HS-5 (cell line): ENCODE measurements at regions not wholly inside any gene's neighbourhood (a gene's known extent, or its start where the extent isn't known, plus 50 kb on each side); places are given as distances from the start of the nearest gene placed in this dataset.
A peak's percentile ranks its signal among the peaks of the same experiment; 100 is the strongest.
"Not testable (repeated sequence)": the region's sequence is repeated elsewhere in the genome, so short reads cannot be mapped to it uniquely, and the experiment has no call there.

Source experiments
- DNase-seq: peaks from one replicate; pipeline ENCODE4 v3.0.0-alpha.2; 2012; ENCODE audit warnings: low read depth

DNA sequence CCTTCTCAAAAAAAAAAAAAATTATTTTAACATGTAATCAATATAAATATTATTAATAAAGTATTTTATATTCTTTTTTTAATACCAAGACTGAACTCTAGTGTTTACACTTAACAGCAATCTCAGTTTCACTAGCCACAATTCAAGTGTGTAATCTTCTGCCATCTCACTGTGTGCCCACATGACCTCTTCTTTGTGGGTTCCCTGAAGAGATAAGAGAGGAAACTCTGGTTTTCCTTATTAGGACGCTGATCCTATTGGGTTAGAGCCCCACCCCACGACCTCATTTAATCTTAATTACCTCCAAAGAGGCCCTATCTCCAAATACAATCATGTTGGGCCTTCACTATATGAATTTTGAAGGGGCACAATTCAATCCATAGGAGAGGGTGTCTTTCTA lies 177.6 kb downstream of the STK31 start:
- DNase-seq, result no peak

DNA sequence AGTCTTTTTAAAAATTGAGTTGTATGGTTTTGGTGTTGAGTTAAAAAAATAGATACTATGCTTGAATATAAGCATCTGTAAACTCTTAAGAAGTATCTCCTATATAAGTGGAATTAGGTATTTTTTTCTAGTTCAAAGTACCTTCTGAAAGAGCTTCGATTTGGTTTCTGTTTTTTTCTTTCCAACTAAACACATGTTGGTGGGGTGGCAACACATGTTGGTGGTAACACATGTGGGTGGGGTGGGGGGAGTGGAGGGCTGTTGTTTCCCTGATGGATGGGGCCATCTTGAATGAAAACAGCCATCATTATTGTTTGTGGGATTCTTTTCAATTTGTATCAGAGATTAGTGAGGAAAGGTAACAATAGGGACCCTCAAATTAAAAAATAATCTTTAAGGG lies 178.9 kb downstream of the STK31 start:
- DNase-seq, result no peak

DNA sequence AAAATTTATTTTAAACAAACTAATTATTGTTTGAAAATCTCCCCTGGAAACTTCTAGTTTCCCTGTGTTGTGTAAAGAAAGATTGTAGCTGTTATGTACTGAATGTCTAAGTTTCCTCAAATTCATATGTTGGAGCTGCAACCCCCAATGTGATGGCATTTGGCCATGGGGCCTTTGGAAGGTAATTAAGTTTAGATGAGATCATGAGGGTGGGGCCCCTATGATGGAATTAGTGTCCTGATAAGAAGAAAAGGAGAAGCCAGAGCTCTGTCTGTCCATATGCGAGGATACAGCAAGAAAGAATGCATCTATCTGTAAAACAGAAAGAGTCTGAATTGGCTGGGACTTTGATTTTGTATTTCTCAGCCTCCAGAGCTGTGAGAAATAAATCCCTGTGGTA lies 179.5 kb downstream of the STK31 start:
- no peak for DNase-seq

DNA sequence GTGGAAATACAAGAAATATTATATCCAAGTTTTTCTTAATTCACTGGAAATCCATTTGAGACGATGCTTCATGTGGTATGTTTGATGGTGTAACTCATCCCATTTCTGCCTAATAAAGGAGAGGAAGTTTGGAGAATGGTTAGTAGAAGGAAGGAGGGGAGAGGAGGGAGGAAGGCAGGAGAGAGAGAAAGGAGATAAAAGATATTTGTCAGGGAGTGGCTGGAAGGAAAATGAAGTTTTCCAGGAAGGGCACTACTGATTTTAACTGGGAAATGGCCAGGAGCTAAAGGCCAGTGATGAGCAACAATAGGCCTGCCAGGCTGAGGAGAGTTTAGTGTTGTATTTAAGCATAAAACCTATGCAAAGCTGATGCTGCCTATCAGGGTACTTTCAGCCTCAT lies 182.0 kb downstream of the STK31 start:
- DNase-seq, result no peak

DNA sequence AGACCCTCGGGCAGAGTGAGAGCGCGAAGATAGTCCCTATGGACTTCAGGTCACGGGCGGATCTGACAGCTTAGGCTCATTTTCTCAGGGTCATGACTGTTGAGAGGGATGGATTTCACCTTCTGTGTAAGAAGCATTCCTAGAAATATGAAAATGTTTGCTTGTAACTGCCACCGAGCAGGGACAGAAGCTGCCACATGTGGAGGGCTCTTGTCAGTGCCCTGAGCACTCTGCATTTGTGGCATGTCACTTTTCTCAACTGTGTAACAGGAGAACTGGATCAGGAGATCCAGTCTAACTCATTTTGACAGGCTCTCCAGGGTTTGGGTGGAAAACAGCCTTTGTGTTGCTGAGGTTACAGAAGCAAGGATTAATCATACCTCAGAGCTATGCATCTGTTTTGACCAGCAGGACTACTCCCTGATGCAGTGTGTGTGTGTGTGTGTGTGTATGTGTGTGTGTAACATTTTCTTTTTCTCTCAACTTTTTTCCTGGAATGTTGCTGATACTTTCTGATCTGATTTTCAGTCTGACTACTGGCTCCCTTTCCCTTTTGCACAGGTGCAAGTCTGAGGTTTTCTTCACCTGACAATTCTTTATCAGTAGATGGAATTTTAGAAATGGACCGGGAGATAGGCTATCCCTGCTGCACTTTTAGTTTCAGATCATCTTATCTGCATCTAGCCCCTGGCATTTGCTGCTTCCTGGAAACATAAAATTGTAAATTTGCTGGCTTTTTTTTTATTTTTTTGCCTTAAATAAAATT lies 183.3 kb downstream of the STK31 start:
- no peak for DNase-seq

DNA sequence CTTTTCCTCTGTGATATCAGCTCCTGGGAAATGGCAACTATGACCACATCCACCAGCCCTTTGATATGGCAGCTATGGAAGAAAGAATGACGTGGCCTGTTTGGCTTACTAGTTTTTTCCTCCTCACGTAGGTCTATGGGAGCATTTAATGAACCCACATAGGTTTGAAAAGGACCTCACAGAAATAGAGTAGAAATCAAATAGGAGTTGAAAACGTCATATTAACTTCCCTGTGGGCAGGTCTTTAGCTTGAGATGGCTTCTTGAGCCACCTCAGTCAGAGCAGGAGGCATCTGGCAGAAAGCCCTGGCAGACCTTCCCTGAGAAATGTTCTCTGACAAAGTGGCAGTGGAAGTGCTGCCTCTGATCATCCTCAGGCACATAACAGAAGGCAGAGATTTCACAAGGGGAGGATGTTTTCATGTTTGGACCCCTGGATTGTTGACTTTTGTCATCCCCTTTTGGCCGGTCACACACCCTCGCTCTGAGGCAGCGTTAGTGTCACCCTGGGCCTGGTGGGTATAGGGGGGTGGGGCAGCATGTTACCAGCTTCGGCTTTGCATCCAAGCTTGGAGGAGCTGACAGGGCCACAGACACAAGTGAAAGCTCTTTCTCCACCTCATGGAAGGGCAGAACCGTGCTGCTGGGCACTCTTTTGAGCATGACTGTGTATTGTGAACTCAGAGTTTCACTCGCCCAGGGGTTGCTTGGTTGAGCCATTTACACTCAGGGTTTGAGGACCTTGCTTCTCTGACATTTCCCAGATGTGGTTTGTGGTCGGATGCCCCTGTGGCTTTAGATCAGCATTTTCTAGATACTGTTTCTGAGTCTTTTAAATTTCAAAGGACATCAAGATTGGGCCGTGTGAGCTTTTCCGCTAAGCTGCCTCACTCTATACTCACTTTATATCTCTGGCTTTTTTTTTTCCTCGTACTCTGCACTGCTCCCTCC lies 184.2 kb downstream of the STK31 start:
- no peak for DNase-seq

DNA sequence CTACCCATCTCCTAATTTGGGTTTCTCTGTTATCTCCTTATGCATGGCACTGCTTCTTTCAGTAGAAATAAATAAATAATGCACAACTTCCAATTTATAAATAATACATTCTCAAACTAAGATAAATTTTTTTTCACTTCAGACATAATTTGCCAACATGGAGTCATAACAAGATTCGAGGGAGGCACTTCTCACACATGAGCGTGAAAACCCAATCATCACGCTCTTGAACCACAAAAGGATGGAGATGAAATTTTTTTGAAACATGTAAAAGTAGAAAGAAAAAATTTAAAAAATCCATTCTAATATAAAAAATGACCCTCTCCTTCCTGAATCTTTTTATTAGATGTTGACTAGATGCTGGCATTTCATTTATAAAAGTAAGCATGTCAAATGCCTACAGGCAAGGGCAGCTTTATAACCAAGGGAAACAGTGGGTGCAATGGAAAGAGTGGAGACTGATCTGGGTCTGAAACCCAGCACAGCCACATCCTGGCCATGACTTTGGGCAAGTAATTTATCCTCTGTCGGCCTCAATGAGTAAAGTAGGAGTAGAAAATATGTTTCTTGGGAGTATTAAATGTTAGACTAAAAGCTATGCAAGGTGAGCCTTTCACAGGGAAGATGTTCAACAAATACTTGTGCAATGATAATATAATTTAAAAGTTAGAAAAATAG lies 185.0 kb downstream of the STK31 start:
- DNase-seq, result no peak

DNA sequence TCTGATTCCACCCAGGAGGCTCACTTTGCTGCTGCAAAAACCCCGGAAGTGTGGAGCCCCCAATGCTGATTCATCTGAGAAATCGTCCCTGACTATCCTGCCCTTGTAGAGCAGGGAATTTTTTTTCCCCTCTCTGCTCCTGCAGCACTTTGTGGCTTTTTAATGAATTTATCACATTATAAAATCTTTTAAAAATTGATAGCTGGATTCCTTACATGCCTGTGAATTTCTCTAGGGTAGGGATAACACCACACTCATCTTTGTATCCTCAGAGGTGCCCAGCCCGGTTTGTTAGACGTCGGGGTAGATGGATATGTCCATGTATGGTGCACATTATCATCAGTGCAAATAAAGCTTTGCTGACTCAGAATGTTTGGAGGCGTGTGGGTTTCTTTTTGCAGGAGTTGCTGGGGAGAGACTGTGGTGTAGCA lies 185.7 kb downstream of the STK31 start:
- no peak for DNase-seq

DNA sequence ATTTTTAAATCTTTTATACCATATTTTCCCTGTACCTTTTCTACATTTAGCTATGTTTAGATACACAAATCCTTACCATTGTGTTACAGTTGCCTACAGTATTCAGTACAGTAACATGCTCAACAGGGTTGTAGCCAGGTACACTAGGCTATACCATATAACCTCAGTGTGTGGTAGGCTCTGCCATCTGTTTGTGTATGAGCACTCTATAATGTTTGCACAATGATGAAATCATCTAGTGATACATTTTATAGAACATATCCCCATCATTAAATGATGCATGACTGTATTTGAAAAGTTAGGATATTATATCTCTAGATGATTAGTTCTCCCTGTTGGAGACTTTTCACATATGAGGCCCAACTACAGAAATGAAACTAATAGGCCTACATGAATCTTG lies 188.6 kb downstream of the STK31 start:
- no peak for DNase-seq

DNA sequence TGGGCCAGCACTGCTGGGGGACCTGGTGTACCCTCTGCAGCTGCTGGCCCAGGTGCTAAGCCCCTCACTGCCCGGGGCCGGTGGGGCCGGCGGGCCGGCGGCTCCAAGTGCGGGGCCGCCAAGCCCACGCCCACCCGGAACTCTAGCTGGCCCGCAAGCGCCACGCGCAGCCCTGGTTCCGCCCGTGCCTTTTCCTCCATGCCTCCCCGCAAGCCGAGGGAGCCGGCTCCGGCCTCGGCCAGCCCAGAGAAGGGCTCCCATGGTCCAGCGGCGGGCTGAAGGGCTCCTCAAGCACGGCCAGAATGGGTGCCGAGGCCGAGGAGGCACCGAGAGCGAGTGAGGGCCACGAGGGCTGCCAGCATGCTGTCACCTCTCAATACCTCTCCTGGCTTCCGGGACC lies 194.9 kb downstream of the STK31 start:
- not testable (repeated sequence) for DNase-seq

DNA sequence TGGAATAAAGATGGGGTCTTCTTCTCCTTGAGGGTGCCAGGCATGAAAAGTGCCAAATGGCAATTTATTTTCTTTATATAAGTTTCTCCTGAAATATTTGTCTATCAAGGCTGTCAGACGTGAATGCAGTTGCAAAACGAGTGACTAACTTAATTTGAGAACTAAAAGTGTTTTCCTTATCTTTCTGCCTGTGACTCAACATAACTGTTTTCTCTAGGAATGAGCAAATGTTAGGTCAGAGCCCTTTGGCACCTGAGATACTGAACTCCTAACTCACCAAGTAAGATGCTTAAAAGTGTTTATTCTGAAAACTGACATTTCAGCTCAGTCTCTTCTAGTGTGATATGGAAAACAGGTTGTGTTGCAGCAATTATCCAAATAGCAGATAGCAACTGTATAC lies 197.0 kb downstream of the STK31 start:
- DNase-seq, result peak; percentile 36

DNA sequence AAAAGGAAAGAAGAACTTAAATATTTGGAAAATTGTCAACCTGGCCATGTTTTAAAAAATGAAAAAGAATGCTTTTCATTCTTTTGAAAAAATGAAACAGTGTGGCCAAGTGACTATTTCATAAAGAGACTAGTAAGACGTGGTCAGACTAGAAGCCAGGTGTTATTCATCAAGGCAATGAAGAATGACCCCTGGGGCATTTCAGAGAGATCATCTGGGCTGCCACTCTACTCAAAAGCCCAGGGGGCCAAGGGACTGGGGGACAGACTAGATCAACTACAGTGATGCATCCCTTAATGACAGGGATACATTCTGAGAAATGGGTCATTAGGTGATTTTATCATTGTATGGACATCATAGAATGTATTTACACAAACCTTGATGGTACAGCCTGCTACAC lies 199.4 kb downstream of the STK31 start:
- no peak for DNase-seq

DNA sequence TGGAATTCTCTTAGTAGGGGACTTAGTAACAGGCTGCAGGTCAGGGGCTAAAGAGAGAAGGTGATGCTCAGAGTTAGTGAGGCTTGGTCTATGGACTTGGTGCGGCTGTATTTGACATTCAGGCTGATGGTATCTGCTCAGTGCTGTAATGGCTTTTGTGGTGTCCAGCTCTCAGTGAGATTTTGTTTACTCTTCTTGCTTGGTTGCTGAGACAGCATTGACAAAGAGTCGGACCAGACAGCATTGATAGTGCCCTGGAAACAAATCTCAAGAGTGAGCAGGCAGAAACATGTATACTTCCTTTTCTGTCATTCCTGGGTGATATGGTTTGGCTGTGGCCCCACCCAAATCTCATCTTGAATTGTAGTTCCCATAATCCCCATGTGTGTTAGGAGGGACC lies 202.0 kb downstream of the STK31 start:
- no peak for DNase-seq

DNA sequence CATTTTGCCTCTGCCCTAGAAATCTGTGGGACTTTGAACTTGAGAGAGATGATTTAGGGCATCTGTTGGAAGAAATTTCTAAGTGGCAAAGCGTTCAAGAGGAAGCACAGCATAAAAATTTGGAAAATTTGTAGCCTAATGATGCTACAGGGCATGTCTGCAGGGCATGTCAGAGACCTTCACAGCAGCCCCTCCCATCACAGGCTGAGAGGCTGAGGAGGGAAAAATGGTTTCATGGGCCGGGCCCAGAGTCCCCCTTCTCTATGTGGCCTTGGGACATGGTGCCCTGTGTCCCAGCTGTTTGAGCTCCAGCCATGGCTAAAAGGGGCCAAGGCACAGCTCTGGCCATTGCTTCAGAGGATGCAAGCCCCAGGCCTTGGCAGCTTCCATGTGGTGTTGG lies 203.0 kb downstream of the STK31 start:
- DNase-seq, result no peak

DNA sequence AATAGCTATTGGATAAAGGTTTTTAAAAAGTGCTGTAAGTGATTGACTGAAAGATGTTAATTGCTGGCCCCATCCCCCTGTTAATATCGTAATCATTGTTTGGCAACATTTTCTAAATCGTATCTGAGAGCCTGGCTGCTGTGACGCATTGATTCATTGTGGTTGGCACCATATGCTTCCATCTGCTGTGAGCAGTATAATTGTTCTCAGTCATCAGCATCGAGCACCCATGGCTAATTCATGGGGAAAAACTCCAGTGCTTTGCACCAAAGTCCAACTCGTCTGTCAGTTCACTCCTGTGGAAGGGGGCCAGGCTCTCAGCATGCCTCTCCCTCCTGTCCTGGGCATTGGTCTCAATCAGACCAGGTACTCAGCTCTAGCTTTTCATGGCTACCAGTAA lies 205.2 kb downstream of the STK31 start:
- DNase-seq, result no peak

DNA sequence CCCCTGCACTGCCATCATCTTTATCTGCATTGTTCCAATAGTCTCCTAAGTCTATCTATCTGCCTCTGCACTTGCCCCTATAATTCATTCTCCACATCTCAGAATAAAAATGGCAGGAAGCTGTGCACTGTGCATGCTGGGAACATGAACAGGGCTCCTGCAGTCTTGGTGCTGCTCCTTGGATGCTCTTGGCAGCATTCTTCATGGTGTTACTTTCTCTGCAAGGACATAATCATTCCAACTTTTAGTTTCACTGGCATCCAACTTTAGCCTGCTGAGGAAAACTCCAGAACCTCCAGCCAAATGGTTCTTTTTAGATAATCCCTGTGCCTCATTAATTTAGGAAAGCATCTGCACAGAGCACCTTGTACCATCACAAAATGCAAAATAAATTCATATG lies 208.3 kb downstream of the STK31 start:
- DNase-seq, result no peak

DNA sequence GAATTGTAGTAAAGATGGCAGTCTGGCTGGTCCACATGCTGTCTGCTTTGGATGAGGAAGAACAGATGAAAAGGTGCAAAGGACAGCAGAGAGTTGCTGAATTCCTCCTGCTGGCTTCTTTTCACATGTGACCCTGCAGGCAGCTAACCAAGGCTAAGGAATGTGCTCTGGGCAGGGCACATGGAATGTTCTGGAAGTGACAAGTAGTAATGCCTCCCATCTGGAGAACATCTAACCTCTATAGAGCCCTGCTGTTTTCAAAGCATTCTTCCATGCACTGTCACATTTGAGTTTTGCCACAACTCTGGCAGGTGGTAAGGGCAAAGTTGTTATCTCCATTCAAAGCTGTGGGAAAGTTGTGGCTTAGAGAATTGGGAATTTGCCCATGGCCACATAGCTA lies 208.8 kb downstream of the STK31 start:
- no peak for DNase-seq

DNA sequence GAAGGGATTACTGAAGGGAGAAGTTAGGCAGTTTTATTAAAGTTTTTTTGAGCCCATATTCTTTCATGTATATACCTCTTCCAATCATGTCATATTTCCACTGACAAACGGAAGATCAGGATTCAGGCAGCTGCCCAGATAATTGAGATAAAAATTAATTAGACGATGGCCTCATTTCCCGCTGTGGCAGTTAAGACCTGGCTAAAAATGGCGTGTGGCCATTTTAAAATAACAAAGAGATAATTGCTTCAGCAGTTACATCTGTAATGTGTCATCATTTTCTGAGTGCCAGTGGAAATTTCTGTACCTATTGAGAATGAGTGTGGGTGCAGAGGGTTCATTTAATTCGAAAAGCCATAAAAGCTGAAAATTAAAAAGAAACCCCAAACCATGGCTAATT lies 215.1 kb downstream of the STK31 start:
- DNase-seq, result no peak

DNA sequence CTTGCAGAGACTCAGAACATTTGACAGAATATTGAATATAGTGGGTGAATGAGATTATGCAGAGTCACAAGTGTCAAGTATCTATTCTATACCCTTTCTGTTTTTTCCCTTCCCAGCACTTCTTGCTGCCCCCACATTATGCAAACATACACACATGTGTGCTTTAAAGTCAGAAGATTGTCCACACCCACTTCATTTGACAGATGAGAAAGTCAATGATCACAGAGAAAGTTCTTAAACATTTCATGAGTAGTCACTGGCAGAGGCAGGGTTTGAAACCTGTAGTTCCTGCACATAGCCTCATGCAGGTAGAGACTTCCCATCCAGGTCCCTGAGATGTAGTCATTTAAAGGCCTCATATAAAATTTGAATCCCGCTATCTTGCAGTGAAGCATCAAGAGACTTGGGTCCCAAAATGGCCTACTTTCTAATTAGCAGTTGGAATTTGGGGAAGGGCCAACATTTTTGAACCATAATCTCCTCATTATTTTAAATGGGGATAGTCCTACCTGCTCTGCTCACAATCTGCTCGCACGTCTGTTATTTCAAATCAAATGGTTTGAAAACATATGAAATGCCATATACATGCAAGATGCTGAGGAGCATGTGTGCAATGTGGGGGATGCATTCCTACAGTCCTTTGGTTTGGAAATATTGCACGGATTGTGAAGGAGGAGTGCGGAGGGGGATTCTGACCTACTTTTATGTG lies 217.8 kb downstream of the STK31 start:
- DNase-seq, result no peak

DNA sequence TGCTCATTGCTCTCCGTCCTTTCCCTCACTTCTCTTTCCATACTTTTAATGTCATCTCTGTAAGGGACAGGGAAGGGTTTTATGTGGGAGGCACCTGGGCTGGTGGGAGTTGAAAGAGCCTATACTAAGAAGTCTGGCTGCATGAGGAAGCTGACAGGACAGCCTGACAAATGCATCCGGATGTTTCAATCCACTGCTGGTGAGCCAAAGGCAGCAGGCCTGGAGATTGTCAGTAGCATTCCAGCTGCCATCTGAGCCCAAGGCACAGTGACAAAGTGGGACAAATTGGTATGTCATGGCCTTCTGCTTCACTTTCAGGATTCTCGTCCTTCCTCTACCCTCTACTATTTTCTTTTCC lies 218.4 kb downstream of the STK31 start:
- no peak for DNase-seq

DNA sequence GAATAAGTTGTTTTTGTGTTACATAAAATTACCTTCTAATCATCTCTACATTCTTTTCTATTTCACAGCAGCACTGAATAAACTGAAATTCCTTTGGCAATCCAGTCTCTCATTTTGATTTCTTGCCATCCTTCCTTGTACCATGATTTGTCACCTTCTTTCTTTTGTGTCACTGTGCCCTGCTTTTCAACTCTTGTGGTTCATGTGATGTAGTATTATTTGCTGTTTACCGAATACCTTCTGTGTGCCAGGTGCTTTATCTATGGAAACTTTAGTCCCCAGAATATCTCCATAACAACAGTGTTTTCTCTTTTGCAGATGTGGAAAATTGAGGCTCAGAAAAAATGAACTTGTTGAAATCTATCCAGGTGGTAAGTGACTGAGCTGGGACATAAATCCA lies 220.3 kb downstream of the STK31 start:
- DNase-seq, result no peak

DNA sequence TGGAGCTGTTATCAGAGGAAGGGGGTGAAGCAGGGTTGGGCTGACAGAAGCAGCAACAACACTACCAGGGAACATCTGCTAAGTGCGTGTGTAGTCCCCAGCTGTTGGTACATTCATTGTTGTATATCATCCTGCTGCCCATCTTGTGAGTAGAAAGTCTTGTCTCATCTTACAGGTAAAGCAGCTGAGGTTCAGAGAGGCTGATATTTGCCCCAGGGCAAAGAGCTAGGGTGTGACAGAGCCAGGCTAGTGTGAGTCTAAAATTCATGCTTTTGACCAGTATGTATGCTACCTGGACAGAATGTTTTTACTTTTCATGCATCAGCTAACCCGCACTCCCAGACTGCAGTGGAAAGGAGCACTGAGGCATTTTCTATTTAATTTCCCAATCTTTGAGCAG lies 221.6 kb downstream of the STK31 start:
- DNase-seq, result no peak
